Astrocyte of the cerebellum (primary cell): ENCODE measurements at regions not wholly inside any gene's neighbourhood (a gene's known extent, or its start where the extent isn't known, plus 50 kb on each side); places are given as distances from the start of the nearest gene placed in this dataset.

Experiments
- DNase-seq: peaks from one replicate; pipeline ENCODE4 v3.0.0-alpha.2; 2011; ENCODE audit warnings: low read depth
- H3K4me3 ChIP-seq: 2 replicates; pipeline ENCODE4 v1.5.1; 2011; ENCODE audit warnings: mild to moderate bottlenecking, low read depth, low read length, moderate library complexity
- in situ Hi-C: cut with HindIII; loops from 2 replicates; pipeline ENCODE4 v1.10.0; 2017; ENCODE audit warnings: low sequenced_read_pairs
- TF ChIP-seq, protein P1 (sequence below): IDR thresholded peaks from 2 replicates; pipeline ENCODE4 v1.5.1; 2012; ENCODE audit warnings: low read length, low read depth, moderate library complexity, mild to moderate bottlenecking; ENCODE audit errors: missing control alignments

- H3K4me3 ChIP-seq: no peak overlapping the region
- no peak for DNase-seq
- TF ChIP-seq, protein P1, sequence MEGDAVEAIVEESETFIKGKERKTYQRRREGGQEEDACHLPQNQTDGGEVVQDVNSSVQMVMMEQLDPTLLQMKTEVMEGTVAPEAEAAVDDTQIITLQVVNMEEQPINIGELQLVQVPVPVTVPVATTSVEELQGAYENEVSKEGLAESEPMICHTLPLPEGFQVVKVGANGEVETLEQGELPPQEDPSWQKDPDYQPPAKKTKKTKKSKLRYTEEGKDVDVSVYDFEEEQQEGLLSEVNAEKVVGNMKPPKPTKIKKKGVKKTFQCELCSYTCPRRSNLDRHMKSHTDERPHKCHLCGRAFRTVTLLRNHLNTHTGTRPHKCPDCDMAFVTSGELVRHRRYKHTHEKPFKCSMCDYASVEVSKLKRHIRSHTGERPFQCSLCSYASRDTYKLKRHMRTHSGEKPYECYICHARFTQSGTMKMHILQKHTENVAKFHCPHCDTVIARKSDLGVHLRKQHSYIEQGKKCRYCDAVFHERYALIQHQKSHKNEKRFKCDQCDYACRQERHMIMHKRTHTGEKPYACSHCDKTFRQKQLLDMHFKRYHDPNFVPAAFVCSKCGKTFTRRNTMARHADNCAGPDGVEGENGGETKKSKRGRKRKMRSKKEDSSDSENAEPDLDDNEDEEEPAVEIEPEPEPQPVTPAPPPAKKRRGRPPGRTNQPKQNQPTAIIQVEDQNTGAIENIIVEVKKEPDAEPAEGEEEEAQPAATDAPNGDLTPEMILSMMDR: no peak
- in situ Hi-C loops: no loop called here
Observed at GRCh38 chr18:28916456-28916855, 739.5 kb upstream of the CDH2 start.

DNA sequence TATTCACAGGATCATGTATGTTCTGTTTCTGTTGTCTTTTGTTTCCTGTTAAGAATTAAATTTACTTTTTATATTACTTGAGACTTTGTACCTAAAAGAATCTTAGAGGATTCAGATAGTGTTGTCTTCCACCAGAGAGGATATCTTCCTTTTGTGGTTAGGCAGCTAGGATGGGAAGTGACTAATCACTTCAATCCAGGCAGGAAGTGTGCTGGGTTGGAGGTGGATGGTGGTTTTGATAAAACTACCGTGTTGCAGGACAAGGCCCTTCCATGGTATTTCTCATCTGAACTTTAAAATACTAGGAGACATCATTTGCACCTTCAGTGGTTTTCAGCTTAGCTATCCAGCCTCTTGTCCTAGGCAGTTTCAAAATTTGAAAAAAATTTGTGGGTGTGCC lies 728.6 kb upstream of the CDH2 start:
- in situ Hi-C loops: no loop called here
- no peak for DNase-seq
- TF ChIP-seq, protein P1: no peak
- H3K4me3 ChIP-seq: no peak overlapping the region

DNA sequence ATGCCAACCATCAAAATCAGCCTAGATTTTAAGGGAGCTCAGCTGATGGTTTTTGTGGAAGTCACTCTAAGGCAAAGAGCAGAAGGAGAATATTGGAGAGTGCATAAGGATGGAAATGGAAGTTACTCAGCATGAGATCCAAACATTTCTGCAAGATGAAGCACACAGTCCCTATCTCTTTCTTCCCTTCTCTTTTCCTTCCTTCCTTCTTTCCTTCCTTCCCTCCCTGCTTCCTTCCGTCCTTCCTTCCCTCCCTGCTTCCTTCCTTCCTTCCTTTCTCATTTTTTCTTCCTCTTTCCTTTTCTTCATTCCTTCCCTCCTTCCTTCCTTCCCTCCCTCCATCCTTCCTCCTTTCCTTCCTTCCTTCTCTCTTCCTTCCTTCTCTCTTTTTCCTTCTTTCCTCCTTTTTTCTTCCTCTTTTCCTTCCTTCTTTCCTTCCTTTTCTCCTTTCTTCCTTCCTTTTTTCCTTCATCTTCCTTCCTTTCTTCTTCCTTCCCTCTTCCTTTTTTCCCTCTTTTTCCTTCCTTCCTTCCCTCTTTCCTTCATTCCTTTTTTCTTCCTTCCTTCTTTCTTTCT lies 727.9 kb upstream of the CDH2 start:
- TF ChIP-seq, protein P1: no peak
- in situ Hi-C loops: no loop called here
- DNase-seq: no peak
- no peak overlapping the region for H3K4me3 ChIP-seq

DNA sequence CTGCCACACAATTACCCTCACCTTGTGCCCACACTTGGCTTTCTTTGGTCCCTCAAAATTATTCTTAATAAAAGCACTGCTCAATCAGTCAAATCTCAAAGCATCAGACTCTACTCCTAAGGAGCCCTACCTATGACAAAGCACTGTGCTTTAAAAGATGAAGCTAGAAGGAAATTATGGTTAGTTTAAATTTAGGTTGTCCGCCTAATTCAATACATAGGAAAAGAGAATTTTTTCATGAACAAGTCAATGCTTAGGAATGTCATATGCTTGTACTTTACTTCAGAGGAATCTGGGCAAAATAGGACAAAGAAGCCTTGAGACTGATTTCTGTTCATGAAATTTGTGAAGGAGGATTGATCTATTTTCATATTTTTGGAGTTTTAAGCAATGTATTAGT lies 726.4 kb upstream of the CDH2 start:
- DNase-seq: no peak
- H3K4me3 ChIP-seq: no peak overlapping the region
- in situ Hi-C loops: no loop called here
- TF ChIP-seq, protein P1: no peak

GRCh38 chr18:28890791-28891190 lies 713.9 kb upstream of the CDH2 start:
- TF ChIP-seq, protein P1: no peak
- in situ Hi-C loops: no loop called here

GRCh38 chr18:28884304-28884703 lies 707.4 kb upstream of the CDH2 start:
- DNase-seq: no peak
- H3K4me3 ChIP-seq: no peak overlapping the region
- in situ Hi-C loops: no loop called here
- TF ChIP-seq, protein P1: no peak

More at GRCh38 chr18:28890791-28891190, 713.9 kb upstream of the CDH2 start:
- DNase-seq: no peak
- no peak overlapping the region for H3K4me3 ChIP-seq
